NB4 (cell line): ENCODE measurements at regions not wholly inside any gene's neighbourhood (a gene's known extent, or its start where the extent isn't known, plus 50 kb on each side); places are given as distances from the start of the nearest gene placed in this dataset.

Source experiments
- CTCF ChIP-seq: IDR thresholded peaks from one replicate; pipeline ENCODE4 v1.5.1; 2012; ENCODE audit warnings: low read depth, low read length
- MAX ChIP-seq: IDR thresholded peaks from 2 replicates; pipeline ENCODE4 v1.6.1; 2011; ENCODE audit warnings: low read depth, low read length
- POLR2A ChIP-seq: IDR thresholded peaks from 2 replicates; pipeline ENCODE4 v1.6.1; 2011; ENCODE audit warnings: mild to moderate bottlenecking; ENCODE audit not compliant: insufficient read length; ENCODE audit errors: extremely low read depth

GRCh38 chr12:83821967-83822366, 1090.6 kb downstream of the SLC6A15 start:
- TF ChIP-seq MAX (no peak), CTCF (no peak), POLR2A (no peak)
